HG03354 (cell line): ENCODE measurements at regions not wholly inside any gene's neighbourhood (a gene's known extent, or its start where the extent isn't known, plus 50 kb on each side); places are given as distances from the start of the nearest gene placed in this dataset.

ENCODE experiments used
- ATAC-seq: cut with Tn5 transposase; IDR thresholded peaks from one replicate; pipeline ENCODE4 v1.9.1; 2021; ENCODE audit warnings: mild to moderate bottlenecking; ENCODE audit not compliant: unreplicated experiment, poor library complexity, severe bottlenecking

DNA sequence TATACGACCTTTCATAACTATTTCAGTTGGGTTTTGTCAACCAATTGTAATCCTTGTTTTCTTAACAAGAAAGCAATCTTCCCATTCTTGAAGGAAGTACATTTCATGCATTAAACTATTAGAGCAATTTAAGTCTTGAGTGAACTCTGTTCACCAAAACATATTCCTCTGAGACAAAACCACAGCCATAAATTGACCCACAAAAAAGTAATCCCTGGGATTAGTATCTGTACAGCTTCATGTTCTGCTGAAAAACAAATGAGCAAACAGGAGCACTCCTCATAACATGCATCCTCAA, 207.0 kb upstream of the PDE5A start:
- ATAC-seq: no peak

DNA sequence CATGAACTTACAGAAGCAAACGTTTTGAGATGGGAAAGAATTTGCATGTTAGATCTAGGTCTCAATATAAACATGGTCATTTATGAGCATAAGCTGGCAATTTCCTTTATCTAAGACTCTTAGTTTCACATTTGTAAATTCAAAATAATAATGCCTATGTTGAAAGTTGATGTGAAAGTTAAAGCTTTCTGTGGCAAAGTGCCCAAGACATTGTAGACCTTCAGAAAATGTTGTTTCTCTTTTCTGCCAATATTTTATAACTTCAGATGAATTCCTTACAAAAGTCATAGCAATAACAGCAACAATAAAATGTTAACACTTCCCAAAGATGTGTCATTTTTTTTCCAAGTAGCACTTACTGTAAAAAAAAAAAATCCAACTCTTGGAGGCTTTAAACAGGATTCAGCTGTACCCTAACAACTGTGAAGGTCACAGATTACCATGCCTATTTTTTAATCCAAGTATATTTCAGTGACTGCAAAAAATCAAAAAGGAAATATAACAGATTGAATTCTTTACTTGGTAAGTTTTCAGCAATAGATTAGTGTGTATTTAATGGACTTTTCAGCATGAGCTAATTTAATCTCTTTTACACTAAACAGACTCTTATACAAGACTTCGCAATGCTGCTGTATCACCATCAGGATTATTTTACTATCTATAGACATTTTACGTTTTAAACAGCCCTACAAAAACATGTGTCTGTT, 206.5 kb upstream of the PDE5A start:
- no peak for ATAC-seq

DNA sequence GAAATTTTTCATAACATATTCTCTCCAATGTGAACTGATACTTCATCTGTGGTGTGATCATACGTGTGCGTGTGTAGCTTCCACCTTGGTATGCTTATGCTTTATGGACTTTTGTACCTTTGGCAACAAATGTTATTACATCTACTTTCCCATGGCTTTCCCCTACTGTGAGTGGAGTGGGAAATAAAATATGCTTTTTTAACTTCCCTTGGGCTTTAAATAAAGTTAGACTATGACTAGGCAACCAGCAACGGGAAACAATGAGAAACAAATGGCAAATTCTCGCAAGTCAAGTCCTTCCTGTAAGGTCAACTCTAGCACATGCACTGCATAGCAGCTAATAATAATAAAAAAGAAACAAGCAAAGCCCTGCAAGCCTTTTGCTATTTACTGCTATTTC, 205.0 kb upstream of the PDE5A start:
- no peak for ATAC-seq

DNA sequence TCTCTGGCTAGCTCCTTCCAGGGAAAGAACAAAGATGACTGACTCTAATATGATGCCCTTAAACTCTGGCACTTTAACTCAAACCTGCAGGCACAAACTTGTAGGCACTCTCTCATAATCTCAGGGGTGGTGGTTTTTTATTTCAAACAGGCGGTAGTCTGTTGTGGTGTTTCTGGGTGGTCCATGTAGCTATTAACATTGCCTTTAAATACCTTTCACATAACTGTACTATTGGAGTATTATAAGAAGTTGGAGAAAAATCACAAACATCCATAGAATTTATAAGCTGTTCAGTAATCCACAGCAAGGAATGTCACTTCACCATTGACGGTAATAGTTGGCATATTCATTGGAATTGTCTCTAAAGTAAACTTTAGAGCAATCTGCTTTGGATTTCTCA, 204.2 kb upstream of the PDE5A start:
- ATAC-seq: no peak

DNA sequence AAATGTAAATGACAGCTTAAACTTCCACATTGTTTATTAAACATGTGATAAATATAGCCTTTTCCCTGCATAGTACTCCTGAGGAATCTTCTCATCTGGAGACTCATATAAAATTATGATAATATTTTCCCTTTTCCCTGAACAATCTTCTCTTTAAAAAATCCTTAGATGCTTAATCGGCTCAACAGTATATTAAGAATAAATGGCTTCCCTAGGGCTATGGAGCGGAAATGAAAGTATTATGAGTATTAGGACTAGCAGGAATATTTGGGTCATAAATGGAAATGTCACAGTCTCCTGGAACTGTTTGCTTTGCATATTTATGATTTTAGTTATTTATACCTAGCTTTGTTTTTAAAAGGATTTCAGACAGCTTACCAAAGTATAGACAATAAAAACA, 200.7 kb upstream of the PDE5A start:
- ATAC-seq: no peak

DNA sequence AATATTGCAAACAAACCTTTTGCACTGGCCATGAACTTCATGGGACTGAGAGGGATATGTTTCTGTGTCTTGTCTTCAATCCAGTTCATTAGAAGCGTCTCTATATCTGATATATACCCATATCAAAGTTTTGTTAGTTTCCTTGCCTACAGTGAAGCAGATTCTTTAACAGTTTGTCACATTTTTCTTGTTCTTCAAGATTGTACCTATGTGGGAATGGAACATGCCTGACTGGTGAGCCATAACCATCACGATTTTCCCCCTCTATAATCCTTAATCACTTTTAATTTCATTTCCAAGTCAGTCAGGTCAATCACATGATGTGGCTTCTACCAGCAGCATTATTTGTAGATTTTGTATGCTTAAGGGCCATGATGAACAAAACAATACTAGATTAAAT, 197.1 kb upstream of the PDE5A start:
- no peak for ATAC-seq

DNA sequence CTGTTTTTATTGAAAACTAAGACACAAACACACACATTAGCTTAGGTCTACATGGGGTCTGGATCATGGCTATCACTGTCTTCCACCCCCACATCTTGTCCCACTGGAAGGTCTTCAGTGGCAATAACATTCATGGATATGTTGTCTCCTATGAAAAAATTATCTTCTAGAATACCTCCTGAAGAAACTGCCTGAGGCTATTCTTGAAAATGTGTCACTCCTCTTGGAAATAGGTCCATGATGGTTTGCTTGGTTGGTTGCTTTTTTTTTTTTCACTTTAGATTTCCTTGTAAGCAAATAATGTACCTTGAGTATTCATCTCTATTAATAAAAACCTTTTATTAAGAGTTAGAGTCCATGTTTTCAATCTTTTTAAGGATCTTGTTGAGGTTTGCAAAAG, 195.3 kb upstream of the PDE5A start:
- no peak for ATAC-seq

DNA sequence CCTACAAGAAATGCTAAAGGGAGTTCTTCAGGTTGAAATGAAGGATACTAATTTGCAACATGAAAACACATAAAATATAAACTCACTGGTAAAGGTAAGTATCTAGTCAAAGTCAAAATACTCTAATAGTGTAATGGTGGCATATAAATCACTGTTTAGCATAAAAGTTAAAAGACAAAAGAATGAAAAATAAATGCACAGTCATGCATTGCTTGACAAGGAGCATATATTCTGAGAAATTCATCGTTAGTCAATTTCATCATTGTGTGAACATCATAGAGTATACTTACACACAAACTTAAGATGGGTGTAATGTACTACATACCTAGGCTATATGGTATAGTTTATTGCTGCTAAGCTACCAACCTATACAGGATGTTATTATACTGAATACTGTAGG, 194.4 kb upstream of the PDE5A start:
- no peak for ATAC-seq

DNA sequence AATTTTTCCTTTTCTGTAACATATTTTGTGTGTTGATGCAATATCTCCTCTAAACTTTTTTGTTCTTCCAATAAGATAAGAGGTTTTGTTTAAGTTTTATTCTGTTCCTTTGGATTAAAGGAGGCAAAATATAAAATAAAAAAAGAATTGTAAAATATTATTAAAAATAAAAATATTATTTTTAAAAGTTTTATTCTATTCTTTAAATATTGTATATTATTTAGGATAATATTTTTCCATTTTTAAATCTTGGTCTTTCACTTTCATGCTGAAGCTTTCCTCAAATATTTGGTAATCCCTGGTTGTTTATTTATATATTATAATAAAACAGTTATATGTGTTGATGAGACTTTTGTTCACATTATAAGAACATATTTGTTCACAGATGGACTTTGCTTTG, 187.9 kb upstream of the PDE5A start:
- ATAC-seq: no peak

DNA sequence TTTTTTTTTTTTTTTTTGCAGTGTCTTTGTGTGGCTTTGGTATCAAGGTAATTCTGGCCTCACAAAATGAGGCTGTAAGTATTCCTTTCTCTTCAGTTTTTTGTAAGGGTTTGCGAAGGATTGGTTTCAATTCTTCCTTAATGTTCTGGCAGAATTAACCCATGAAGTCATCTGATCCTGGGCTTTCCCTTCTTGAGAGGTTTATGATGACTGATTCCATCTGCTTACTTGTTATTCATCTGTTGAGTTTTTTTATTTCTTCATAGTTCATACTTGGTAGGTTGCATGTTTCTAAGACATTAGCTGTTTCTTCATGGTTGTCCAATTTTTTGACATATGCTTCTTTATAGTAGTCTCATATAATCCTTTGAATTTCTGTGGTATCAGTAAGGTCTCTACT, 181.4 kb upstream of the PDE5A start:
- no peak for ATAC-seq

DNA sequence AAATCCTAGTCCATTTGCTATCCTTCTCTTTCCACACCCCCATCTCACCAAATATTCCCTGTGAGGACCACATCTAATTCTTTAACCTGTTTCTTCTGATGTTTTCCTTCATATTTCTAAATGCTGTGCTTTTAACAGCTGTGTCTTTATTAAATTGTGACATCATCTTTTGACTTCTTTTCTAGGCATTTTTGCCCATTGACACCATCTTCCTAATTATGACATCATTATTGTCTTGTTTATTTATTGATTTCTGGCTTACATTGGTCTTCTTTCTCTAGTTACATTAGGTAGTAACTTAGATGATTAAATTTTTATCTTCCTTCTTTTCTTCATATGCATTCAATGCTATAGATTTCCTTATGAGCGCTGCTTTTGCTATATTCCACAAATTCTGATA, 175.8 kb upstream of the PDE5A start:
- ATAC-seq: no peak

DNA sequence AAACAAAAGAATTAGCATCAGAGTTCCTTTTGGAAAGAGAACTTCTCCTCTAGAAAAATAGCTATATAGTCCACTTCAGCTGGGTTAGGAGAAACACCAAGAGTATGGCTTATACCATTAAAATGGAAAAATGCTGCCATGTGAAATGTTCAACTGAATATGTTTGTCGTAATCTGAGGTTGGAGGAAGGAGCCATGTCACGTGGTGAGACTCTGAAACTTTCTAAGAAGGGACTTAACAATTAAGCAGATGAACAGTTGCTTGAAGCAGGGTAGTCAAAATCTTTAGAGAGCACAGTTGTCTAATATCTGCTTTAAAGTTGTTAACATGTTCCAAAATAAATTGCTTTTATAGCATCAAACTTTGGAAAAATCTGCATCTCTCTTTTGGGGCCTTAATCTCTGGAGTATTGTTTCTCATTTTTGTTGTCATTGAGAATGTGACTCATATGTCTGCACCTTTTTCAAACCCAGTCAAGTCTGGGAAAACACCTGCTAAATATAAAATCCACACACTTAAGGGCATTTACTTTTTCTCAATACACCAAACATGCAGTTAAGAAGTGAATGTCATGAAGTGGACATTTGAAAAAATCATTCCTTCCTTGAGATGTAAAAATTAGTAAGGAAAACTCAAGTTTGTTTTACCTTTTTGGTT, 168.8 kb upstream of the PDE5A start:
- no peak for ATAC-seq

DNA sequence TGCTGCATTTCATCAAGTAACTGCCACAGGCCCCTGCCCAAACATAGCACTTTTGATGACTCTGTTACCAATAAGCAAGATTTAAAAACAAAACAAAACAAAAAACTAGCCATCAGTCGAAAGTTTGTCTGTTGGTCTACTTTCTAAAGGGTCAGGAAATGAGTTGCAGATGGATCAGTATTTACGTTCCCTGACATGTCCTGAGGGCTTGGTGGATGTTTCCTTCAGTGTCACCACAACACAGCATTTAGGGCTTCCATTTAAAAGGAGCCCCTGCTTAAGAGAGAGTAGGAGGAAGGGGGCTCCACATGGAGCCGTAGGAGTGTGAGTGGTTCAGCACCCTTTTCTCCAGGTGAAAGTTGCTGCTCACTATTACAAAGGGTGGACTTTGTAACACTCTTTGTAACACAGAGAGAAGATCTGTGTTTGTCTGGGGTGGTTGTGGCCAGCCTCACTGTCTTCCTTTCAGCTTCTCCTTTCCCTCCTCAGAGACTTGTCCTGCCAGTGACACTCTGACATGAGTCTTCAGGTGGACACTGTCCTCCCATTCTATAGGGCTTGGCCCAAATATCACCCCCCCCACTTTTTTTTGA, 167.5 kb upstream of the PDE5A start:
- no peak for ATAC-seq

DNA sequence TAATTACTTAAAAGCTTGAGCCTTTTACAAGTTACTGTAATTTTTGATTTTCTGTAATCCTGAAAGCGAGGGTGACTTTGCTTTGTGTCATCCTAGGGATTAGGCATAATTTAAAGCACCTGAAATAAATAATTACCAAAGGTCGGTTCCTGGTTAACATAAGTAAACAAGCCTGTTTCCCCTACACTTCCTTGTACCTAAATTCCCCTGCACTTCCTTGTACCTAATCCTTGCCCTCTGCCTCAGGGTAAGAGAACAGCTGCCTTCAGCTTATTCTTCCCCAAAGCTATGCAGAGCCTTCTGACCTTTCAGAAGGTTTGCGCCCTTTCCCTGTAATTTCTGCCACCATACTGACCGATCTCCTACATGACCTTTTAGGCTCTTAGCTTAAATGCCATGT, 166.1 kb upstream of the PDE5A start:
- no peak for ATAC-seq

DNA sequence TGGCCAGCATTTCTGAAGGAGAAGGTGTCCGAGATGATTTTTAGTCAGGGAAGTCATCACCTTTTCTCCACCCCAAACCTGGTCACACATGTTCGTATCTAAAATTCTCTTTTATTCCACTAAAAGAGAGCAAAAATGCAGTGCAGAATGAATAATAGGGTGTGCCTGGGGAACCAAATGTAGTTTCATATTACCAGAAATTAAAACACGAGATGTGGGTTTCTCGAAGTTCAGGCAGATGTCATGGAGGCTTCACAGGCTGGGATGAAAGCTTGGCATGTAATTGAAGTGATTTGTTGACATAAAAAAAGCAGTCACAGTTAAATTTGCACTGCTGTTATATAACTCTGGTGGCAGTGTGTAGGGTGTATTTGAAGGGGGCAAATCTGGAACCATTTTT, 165.5 kb upstream of the PDE5A start:
- ATAC-seq: no peak

DNA sequence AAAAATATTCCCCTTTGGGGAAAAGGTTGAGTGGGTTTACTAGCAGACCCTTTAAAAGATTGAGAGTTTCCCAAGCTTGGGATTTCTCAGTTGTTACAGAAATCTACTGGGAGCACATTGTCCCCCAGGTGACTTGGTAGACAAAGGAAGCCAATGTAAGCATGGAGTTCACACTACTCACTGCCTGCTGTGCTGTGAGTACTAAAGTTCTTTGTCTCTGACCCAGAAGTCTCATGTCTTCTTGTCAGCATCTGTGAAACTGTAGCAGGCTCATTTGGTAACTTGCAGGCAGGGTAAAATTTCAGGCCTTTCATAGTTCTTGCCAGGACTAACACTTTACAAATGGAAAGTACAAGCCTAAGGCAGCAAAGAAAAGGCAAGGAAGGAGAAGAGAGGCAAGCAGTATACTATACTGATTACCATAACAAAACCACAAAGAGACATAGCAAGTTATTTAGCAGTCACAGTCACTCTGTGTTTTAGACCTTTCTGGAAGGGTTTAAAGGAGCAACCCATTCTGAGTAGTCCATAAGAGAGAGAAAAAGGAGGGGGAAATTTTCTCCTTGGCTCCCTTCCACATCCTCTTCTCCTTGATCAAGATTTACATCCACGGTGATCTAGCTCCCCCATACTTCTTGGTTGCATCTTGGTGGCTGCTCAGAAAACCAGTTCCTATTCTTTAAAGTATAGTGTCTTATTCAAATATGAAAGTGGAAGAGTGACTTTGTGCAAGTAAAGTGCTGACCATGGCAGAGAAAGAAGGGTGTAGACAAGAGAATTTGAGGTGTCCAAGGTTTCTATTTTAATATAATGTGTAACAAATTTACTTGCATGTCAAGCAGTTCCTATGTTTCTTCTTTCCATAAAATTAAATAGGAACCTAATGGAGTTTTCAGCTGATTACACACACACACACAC, 160.0 kb upstream of the PDE5A start:
- ATAC-seq: no peak

DNA sequence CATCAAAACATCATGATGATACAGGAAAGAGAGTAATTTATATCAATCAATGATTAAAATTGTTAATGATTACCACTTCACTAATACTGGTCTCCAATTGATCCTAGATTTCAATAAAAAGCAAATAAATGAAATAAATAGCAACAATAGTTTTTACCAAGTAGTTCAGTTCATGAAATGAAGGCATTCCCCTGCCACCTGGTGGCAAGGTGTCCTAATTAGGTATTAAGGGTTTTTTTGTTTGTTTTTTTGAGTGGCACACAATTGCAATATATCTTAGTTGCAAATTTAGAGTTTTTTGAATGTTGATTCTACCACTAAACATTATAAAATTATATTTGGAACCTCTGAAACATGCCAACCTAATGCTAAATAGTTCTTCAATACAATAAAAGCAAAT, 157.4 kb upstream of the PDE5A start:
- ATAC-seq: no peak

DNA sequence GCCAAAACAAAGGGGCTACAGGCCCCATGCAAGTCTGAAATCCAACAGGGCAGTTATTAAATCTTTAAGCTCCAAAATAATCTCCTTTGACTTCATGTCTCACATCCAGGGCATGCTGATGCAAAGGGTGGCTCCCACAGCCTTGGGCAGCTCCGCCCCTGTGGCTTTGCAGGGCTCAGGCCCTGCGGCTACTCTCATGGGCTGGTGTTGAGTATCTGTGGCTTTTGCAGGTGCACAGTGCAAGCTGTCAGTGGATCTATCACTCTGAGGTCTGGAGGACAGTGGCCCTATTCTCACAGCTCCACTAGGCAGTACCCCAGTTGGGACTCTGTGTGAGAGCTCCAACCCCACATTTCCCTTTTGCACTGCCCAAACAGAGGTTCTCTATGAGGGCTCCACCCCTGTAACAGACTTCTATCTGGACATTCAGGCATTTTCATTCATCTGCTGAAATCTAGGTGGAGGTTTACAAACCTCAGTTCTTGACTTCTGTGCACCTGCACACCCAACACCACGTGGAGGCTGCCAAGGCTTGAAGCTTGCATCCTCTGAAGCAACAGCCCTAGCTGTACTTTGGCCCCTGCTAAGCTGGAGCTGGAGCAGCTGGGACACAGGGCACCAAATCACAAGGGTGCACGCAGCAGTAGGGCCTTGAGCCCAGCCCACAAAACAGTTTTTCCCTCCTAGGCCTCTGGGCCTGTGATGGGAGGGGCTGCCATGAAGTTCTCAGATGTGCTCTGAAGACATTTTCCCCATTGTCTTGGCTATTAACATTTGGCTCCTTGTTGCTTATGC, 154.8 kb upstream of the PDE5A start:
- ATAC-seq: no peak

DNA sequence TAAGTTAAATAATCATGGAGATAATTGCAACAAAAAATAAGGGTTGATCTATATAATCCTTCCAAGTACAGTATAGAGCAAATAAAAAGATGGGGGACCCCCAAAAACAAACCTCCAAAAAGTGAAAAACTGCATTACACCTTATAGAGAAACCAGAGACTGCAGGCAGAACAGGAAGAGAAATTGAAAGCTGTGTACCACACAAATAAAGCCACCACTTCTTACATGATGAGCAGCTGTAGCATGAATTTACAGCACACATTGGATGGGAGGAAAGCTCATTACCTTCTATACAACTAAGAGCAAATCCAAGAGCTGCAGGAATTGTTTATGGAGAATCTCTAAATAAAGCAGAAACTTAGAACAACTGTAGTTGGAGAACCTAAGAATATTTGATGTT, 152.4 kb upstream of the PDE5A start:
- no peak for ATAC-seq

DNA sequence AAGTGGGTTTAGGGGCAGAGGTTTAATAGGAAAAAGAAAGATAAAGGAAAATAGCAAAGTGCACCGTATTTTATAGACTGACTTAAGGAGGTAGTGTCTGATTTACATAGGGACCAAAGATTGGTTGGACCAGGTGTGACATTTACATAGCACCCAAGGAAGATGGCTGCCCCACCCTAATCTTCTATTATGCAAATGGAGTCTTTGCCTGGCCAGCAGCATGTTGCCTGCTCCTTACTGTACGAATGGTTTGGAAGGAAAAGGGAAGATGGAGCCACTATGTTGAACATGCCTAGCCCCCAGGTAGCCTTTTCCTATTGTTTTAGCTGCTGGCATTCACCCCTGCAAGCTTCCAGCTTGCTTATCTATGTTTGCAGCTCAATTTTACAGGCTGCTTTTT, 146.2 kb upstream of the PDE5A start:
- no peak for ATAC-seq
